Mucosa of descending colon (tissue), 3 donors: ENCODE measurements at regions not wholly inside any gene's neighbourhood (a gene's known extent, or its start where the extent isn't known, plus 50 kb on each side); places are given as distances from the start of the nearest gene placed in this dataset.

Experiments used
- ATAC-seq: fragments of 200-7000 bp; cut with Tn5 transposase; one replicate; pipeline ENCODE4 v1.9.1; 2020; ENCODE audit warnings: mild to moderate bottlenecking, moderate library complexity
- DNase-seq, 3 donors: peaks; one replicate each; pipeline ENCODE4 v3.0.0-alpha.2; 2020
- H3K36me3 ChIP-seq: fragments of 200-600 bp; one replicate; pipeline ENCODE4 v1.8.0; 2021; ENCODE audit warnings: low read depth, mild to moderate bottlenecking
- H3K4me1 ChIP-seq: fragments of 200-600 bp; one replicate; pipeline ENCODE4 v1.8.0; 2021; ENCODE audit warnings: low read depth, mild to moderate bottlenecking
- H3K4me3 ChIP-seq: fragments of 200-600 bp; one replicate; pipeline ENCODE4 v1.8.0; 2021; ENCODE audit warnings: mild to moderate bottlenecking
- H3K9me3 ChIP-seq: fragments of 200-600 bp; one replicate; pipeline ENCODE4 v1.8.0; 2021; ENCODE audit warnings: mild to moderate bottlenecking
- intact Hi-C, 2 donors: fragments of 100-400 bp; cut with DNase I in 1 of 2; cut with micrococcal nuclease in 1 of 2; formaldehyde crosslinking; loops; one replicate each; pipeline versions ENCODE4 v1.11.0 to v1.11.1; 2022; cut with DNase I, micrococcal nuclease
- TF ChIP-seq, protein P1 (sequence below): fragments of 200-600 bp; IDR thresholded peaks from one replicate; pipeline ENCODE4 v1.8.0; 2022; ENCODE audit warnings: antibody characterized with exemption, mild to moderate bottlenecking
- donor health status: DM: no; HTN: no; CAD: no; lungs with moderate emphysema.
- donor health status: DM: no; HTN: no; CAD: no.
- donor health status: DM: no; HTN: yes; CAD: no.

DNA sequence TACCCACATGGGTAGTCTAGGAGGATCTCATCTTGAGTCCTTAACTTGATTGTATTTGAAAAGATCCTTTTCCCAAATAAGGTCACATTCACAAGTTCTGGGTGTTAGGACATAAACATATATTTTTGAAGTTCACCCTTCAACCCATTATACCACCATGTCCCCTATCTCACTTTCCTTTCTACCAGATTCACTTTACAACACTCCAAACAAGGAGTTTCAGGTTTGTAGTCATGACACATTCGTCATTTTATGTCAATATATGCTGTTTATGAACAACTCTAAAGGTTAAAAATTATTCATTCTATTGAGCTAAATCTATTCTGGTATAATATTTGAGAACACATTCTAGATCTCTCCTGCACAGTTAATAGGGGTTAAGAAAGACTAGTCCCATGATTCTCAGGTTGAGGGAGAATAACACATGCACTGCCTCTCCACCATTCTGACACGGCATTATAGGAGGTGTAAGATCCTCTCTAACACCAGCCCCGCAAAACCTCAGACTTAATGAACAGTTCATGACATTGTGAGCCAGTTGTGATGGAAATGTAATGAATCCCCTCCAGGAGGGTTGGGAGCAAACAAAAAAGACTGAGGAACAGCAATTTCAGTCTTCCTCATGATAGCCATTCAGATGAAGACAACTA is 72.0 kb upstream of the PSMA6 start:
- DNase-seq, result no peak
- Histone ChIP-seq H3K4me3 (no peak overlapping the region), H3K4me1 (no peaks in the 10 kb centered on the region), H3K9me3 (no peaks in the 10 kb centered on the region), H3K36me3 (no peaks in the 10 kb centered on the region)
- TF ChIP-seq, protein P1, sequence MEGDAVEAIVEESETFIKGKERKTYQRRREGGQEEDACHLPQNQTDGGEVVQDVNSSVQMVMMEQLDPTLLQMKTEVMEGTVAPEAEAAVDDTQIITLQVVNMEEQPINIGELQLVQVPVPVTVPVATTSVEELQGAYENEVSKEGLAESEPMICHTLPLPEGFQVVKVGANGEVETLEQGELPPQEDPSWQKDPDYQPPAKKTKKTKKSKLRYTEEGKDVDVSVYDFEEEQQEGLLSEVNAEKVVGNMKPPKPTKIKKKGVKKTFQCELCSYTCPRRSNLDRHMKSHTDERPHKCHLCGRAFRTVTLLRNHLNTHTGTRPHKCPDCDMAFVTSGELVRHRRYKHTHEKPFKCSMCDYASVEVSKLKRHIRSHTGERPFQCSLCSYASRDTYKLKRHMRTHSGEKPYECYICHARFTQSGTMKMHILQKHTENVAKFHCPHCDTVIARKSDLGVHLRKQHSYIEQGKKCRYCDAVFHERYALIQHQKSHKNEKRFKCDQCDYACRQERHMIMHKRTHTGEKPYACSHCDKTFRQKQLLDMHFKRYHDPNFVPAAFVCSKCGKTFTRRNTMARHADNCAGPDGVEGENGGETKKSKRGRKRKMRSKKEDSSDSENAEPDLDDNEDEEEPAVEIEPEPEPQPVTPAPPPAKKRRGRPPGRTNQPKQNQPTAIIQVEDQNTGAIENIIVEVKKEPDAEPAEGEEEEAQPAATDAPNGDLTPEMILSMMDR, result no peak
- intact Hi-C loops, result loop anchor here (5.0 to 10.0 kb wide), 2 partner anchors 187 to 195 kb away; no protein-coding TSS in a partner anchor
- ATAC-seq, result no peak

DNA sequence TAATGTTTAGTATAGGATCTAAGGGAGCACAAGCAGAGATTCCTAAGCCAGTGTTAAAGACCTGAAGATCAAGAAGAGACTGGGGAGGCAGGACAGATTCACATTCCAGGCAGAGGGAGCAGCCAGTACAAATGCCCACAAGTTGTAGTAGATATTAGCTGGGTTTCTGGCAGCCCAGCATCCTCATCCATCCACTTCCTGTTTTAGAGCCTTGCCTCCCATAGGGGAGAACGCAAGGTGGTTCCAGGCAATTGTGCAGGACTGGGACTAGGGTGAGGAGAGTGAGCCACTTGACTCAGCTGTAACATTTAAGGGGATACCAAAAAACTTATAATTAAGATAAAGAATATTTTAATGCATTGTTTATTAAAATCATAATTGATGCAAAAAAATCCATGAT is 71.3 kb upstream of the PSMA6 start:
- no peak for DNase-seq
- no peaks in the 10 kb centered on the region for H3K4me1 ChIP-seq
- H3K9me3 ChIP-seq, result no peaks in the 10 kb centered on the region
- TF ChIP-seq, protein P1, result no peak
- no peak for ATAC-seq
- intact Hi-C loops, result loop anchor here (5.0 to 10.0 kb wide), 2 partner anchors 186 to 194 kb away; no protein-coding TSS in a partner anchor
- H3K4me3 ChIP-seq, result no peak overlapping the region
- H3K36me3 ChIP-seq, result no peaks in the 10 kb centered on the region

DNA sequence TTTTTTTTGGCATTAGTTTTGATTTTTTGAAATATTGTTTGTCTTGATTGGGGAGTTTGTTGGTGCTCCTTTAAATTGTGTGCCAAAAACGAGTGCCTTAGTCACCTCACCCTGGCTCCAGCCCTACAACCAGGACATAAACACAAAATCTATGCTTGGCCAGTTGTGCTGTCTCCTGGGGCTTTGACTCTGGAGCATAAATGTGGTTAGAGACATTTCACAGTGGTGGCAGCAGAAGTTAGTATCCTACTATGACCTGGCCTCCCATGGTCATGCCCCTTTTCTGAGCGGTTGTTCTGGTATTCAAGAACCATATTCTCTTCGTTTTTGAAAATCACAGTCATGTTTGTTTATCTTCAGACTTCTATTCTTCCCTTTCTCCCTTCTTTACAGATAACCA is 70.7 kb upstream of the PSMA6 start:
- no peak for DNase-seq
- TF ChIP-seq, protein P1, result no peak
- Histone ChIP-seq H3K9me3 (no peaks in the 10 kb centered on the region), H3K36me3 (no peaks in the 10 kb centered on the region), H3K4me1 (no peaks in the 10 kb centered on the region), H3K4me3 (no peak overlapping the region)
- intact Hi-C loops, result loop anchor here (5.0 to 10.0 kb wide), 2 partner anchors 186 to 193 kb away; no protein-coding TSS in a partner anchor
- ATAC-seq, result no peak

DNA sequence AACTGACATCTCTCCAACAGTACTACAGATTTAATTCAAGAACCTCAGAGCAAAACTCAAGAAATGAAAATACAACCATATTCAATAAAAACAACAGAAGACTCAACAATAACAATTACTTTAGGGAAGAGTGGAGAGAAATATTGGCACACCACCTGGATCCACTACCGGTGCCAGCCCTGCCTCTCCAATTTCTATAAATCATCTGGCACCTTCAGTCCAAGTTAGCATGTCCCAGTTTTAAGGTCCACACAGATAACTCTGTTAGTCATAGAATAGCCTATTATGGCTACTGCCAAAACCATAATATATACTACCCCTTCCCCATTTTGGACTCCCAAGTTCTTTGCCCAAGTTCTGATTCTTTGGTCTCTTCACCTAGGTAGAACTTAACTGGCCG is 69.9 kb upstream of the PSMA6 start:
- Histone ChIP-seq H3K9me3 (no peaks in the 10 kb centered on the region), H3K4me1 (no peaks in the 10 kb centered on the region), H3K36me3 (no peaks in the 10 kb centered on the region), H3K4me3 (no peak overlapping the region)
- DNase-seq (no peak), ATAC-seq (no peak)
- TF ChIP-seq, protein P1, result no peak
- intact Hi-C loops, result loop anchor here (5.0 to 10.0 kb wide), 2 partner anchors 185 to 192 kb away; no protein-coding TSS in a partner anchor

DNA sequence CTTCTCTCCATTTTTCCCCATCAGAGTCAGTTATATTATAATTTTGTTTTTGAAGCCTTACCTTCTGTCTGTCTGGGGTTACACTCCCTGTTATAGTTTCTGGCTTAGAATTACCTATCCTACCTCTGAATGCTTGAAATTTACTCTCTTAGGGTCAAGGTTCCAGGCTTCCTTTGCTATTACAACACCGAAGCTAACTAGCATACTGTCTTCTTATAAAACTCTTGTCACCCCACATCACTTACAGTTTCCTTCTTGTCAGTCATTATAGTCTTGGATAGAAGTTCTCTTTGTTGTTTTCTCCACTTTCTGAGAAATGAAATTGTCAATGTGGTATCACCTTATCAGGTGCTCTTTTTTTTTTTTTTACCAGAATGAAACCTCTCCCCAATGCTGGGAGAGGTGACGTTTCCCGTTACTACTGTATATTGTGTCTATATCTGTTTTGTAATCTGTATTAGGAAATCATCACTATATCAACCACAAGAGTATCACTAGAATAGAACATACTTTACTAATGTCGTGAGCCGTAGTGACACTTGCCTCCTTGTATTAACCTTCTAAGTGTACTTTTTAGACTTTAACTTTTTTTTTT is 69.2 kb upstream of the PSMA6 start:
- TF ChIP-seq, protein P1, result no peak

More for the DNA sequence above, 69.2 kb upstream of the PSMA6 start:
- H3K4me1 ChIP-seq, result no peaks in the 10 kb centered on the region
- intact Hi-C loops, result loop anchor here (5.0 to 10.0 kb wide), 2 partner anchors 184 to 192 kb away; no protein-coding TSS in a partner anchor
- H3K9me3 ChIP-seq, result no peaks in the 10 kb centered on the region
- ATAC-seq (no peak), DNase-seq (no peak)
- no peak overlapping the region for H3K4me3 ChIP-seq
- H3K36me3 ChIP-seq, result no peaks in the 10 kb centered on the region
